Renal pelvis (tissue), 1 donor: ENCODE measurements at regions not wholly inside any gene's neighbourhood (a gene's known extent, or its start where the extent isn't known, plus 50 kb on each side); places are given as distances from the start of the nearest gene placed in this dataset.

ENCODE experiments used
- DNase-seq: peaks from one replicate; pipeline ENCODE4 v3.0.0-alpha.2; 2013

DNA sequence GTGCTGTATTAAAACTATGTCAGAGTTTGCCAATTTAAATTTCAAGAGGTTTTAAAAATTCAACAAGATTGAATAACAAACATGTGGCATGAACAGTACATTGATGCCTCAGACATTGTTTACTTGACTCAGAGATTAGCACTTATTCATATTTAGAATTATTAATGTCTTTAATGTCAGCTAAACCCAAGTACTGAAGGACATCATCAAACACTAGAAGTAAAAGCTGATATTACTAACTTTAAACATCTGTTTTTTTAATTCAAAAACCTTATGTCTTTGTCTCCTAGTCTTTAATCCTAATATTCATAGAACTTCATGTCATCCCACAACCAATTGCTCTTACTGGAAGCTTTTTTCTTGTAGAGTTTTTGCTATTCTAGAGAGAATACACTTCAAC is 406.2 kb upstream of the PCDH7 start:
- DNase-seq: no peak

DNA sequence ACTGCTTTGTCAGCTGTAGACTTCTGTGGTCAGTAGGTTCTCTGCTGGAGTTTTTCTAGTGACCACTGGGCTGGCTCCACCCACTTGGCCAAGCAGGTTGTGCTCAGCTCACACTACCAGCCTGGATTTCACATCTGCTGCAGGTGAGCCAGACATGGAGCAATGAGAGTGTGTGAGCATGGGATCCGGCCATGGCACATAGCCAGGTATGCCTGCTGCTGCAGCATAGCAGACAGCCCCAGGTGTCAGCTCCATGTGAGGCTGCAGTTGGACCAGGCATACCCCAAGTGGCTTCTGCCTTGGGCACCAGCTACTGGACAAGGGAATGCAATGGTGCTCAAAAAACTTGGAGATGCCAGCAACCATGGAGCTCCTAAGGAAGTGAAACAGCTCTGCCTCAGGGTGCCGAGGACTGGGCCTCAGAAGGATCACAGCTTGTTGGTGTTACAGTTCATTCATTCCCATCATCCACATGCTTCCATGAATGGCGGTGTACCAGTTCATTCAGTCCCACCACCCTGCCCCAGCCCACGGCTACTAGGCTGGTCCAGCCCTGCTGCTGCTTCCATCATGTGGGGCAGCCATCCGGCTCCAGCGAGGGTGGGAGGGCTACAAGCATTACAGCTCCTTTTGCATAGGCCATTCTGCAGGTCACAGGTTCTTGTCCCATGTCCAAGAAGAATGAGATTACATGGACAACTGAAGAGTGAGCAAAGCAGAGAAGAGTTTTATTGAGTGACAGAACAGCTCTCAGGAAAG is 389.1 kb upstream of the PCDH7 start:
- DNase-seq: no peak

DNA sequence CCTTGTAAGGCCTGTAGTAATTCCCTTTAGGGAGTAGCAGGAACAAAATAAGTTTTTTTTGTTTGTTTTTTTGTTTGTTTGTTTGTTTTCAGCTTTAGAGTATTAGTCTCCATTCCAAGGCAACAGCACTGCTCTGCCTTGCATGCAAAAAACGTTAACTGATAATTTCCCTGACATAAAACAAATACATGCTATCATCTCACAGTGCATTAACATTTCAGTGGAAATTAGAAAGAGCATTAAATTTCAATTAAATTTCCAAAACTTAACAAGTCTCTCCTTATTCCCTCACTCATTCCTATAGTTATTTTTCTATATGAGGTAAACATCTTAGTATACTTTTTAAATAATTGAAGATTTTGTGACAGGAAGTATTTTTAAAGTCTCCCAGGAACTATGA is 378.4 kb upstream of the PCDH7 start:
- DNase-seq: no peak

DNA sequence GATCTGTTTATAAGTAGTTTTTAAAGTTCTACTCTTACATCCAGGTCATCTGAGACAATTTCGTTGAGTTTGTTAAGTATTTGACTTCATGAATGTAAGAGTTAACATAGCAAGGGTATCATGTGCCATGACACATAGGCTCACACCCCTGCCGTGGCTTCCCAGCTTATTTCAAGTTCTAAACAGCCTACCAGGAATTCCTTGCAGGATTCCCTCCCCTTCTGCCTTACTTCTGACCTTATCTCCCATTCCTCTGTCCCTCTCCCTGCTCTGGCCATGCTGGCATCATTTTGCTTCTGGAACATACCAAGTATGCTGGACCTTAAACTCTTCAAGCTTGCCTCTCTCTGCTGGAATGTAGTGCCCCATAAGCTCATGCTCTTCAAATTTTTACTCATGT is 369.9 kb upstream of the PCDH7 start:
- DNase-seq: no peak

DNA sequence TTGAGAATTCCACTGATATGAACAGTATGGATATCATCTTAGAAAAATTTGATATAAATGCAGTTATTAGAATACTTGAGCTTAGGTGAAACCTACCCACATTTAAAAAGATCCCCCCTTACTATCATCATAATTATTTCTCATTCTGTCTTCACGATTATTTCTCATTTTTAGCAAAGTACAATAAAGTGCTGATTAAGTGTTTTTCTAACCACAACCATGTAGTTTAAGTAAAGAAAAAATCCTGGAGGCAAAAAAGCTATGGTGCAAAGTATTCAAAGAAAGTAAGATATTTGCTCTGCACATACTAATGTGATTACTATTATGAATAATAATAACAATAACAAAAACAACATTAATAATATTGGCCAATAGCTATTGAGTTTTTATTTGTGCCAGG is 365.6 kb upstream of the PCDH7 start:
- DNase-seq: no peak

DNA sequence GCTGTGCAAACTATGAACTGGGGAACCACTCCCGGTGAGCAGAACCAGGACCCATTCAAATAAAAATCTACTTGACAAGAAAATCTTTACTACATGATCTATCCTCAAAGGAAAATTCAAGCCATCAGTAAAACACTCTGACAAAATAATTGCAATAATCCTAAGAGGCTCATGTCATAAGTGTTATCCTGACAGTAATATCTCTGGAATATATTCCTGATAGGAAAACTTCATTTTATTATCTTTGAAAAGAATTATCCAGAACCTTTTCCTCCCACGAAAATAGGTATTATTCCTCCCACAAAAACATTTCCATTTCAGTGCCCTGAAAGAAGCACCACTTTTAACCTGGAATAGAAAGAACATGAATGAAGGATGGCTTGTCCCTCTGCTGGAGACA is 357.7 kb upstream of the PCDH7 start:
- no peak for DNase-seq

DNA sequence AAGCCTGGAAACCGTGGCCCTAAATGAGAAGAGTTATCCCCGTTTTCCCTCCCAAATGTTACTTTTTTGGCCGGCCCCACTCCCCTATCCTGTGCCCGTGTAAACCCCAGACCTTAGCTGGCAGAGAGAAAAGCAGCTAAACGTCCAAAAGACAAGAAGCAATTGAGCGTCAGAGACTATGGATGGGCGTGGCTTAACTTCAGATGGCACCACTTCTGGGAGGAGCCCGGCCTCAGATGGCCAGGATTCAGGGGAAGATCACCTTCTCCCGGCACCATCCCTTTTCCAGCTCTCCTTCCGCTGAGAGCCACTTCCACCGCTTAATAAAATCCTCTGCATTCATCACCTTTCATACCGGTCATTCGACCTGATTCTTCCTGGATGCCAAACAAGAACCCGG is 350.1 kb upstream of the PCDH7 start:
- DNase-seq: no peak

DNA sequence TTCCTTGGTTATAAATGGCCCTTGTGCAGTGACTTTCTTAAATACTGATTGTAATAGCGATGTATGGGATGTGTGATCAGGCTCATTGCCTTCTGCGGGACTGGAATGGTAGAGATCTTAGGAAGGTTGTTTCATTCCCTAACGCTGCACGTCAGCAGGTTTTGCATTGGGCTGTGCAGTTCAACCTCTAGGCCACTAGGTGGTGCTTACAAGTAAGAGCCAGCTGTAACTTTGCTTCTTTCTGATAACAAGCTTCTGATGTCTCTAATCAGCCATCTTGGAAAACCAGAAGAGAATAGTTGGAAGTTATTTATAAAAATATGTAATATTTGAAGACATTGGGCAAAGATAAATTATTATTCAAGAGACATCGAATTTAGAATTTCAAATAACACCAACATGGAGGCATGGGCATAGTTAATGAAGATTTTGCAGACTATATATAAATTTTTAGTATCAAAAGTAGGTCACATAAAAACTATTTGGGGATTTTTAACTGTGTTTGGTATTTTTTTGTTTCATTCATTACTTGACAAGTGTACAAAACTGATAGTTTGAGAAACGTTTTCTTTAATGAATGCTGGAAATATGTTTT is 339.7 kb upstream of the PCDH7 start:
- peak; percentile 1 for DNase-seq

DNA sequence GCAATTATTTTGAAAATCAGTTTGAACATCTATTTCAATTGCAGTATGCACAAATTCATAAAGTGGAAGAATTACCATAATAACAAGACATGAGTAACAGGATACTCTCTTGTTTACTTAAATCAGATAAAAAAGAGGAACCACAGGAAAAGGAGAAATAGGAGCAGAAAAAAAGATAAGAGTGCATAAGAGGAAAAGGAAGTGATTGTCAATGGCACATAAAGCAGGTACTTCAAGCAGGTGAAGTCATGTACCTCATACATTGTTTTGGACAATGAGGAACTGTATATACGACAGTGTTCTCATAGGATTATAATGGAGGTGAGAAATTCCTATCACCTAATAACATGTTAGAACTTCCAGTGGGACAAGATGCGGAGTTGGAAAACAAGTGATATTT is 334.5 kb upstream of the PCDH7 start:
- no peak for DNase-seq

DNA sequence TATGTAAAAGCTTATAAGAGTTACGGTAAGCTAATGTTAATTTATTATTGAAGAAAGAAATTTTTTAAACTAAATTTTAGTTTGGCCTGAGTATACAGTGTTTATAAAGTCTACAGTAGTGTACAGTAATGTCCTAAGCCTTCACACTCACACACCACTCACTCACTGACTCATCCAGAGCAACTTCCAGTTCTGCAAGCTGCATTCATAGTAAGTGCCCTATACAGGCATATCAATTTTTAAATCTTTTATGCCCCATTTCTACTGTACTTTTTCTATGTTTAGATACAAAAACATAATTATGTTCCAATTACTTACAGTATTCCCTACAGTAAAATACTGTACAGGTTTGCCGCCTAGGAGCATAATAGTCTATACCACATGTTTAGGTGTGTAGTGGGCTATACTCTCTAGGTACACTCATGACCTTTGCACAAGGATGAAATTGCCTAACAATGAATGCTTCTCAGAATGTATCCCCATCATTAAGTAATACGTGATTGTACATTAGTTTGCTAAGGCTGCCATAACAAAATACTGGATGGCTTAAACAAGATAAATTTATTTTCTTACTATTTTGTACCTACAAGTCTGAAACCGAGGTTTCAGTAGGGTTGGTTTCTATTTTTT is 333.8 kb upstream of the PCDH7 start:
- DNase-seq: no peak

DNA sequence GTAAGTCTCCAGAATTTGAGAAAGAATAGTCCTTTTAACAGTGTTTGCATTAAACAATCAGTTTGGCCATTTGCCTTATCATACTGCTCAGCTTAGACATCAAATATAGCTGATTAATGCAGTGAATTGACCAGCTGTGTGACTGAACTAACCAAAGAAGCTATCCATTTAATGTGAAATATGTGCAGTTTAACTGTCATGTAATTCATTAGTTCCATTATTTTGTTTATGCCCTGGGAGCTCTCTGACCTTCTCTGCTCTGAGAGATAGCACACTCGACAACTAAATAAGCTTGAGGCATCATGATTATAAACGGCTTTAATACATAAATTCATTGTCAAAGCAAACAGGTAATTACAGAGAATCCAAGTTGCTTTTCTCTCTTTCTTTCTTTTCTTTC is 324.3 kb upstream of the PCDH7 start:
- no peak for DNase-seq

DNA sequence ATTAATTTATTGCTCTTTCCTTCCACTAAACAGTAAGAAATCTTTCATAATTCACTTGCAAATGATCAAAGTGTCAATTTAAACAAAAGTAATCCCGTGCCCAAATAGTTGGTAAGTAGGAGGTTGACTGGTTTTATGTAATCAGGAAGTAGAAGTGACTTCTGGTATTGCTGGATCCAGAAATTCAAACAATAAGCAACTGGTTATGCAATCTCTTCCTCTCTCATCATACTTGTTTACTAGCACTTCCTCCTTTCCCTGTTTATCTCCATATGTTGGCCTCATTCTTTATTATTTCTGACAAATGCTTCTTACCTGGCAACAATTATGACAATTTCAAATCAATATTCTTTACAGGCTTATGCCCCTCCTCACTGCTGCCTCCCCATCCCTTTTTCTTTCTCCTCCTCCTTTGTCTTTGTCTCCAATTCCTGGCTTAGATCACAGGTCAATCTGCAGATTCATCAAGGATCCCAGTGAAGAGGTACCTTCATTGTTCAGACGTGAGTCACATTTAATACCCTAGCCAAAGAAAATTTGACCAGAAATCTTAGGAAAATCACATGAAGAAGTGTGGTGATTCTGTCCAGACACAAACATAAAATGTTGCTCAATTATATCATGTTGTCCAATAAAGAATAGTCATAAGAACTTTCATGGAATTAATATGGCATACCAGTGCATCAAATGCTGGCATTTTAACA is 323.2 kb upstream of the PCDH7 start:
- no peak for DNase-seq

DNA sequence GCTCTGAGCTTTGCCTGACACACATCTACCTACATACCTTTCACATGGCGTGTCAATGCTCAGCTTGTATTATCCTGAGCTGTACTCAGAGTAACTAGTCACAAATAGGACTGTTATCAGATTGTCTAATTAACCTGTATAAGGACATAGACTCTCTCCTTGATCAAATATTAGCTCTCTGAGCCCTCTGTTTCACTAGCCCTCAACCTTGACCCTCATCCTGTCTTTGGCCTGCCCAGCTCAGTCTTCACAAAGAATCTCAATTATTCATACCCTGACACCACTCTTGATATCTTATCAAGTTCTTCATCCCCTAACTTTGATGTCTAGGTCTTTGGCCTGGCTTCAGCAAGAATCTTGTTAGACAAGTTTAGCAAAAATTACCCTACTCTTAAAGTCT is 320.7 kb upstream of the PCDH7 start:
- DNase-seq: no peak

DNA sequence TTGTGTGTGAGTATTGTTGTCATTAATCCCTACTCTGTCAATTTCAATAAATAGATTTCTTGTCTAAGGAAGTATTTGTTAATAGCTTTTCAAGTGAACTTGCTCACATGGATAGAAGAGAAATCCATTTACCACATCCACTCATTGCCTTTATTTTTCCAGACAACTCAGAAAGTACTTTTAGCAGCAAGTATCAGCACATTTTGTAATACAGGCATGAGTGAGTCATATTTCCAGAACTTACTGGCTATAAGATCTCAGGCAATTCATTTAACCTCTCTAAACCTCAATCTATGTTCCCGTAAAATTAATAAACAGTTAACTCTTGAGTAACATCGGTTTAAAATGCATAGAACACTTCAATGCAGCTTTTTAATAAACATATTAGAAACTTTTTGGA is 317.9 kb upstream of the PCDH7 start:
- no peak for DNase-seq

DNA sequence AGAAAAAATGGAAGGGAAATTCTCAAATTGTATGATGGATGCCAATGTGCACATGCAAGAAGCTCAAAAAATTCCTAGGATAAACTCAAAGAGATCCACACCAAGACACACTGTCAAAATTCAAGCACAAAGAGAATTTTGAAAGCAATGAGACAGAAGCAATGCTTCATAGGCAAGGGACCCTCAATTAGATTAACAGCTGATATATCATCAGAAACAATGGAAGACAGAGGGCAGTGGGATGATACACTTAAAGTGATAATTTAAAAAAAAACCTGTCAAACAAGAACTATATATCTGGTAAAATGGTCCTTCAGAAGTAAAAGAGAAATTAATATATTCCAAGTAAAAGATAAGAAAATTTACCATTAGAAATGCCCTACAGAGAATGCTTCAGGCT is 306.3 kb upstream of the PCDH7 start:
- no peak for DNase-seq

DNA sequence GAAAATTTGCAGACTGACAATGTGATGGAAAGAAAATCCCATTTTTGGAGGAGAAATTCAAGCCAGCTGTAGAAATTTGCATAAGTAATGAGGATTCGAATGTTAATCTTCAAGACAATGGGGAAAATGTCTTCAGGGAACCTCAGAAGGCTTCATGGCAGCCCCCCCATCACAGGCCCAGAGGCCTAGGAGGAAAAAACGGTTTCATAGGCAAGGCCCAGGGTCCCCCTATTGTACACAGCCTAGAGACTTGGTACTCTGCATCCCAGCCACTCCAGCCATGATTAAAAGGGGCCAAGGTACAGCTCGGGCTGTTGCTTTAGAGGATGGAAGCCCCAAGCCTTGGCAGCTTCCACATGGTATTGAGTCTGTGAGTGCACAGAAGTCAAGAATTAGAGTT is 303.6 kb upstream of the PCDH7 start:
- no peak for DNase-seq

DNA sequence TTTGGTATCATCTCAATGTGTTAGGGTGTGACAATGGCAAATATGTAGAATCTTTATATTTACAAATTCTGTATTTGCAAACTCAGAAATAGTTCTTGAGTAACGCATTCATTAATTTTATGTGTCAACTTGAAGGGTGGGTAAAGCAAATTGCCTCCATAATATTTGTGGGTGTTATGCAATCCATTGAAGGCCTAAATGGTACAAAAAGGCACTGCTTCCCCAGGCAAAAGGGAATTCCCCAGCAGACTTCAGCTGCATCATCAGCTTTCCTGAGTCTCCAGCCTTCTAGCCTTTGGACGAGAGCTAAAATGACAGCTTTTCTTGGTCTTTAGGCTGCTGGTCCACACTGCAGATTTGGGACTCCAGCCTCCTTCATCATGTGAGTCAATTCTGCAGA is 292.2 kb upstream of the PCDH7 start:
- DNase-seq: no peak

DNA sequence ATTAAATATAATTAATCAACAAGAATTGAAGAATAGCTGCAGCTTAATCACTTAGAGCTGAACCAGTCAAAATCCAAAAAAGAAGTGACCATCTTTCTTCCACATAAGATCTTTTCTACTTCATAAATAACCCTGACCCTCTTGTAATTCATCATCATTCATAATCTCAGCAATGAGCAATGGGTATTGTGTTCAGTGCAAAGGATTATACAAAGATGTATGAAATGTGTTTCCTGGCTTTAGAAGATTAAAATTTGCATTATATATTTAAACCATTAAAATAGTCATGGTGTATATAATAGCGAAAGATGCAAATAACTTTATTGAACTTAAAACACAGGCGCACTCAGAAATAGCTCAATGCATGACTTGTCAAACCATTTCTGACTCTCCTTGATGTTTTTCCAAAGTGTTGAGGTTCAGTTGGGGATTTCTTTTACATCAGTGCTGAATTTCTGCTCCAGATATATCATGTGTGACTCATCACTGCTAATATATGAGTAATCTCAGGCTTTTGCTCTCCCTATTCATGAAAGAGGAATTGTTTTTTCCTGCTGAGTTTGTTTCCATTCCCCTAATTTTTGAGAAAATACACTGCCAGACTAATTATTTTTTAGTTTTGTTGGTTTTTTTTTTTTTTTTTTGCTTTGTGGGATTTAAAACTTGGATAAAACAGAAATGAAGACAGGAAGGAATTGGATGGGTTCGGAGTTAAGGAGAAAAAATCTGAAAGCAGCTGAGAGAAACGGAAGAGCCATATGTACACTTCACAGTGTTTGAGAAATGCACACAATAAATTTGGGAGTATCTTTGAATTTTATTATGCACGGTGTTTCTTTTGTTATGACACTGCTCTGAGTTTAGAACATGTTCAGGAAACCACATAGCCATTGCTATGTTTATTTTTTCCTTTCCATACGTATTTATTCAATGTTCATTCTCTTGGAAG is 290.1 kb upstream of the PCDH7 start:
- DNase-seq: no peak

DNA sequence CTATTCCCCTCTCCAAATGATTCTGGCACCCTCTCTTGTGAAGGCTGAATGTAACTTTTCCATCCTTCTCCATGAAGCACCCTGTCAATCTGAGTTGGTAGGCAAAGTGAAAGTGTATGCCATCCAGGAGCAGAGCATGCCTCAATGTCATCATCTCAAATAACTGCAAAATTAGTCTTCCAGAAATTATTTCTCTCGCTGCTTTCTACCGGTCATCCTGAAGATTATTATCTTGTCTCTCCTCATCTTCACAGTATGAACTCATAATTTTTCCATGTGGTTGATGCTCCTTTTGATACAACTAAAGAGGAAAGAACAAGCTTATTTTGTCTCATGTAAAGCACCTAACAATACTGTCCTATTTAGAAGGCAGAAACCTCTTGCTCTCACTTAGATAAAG is 285.5 kb upstream of the PCDH7 start:
- DNase-seq: no peak

DNA sequence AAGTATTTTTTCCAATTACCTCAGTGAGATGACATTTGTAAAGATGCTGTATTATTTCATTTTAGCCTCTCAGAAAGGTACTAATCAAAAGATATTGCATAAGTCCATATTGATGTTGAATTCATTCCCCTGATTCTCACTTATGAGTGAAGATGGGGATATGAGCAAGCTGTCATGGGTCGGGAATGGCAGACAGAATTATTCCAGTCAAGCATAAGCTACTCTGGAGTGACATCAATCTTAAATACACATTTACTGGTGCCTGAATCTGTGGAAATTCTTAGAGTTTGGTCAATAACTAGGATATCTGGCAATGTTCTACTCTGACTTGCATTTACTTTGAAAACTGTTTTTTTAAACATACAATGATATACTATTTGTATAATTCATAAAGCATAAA is 283.8 kb upstream of the PCDH7 start:
- no peak for DNase-seq

DNA sequence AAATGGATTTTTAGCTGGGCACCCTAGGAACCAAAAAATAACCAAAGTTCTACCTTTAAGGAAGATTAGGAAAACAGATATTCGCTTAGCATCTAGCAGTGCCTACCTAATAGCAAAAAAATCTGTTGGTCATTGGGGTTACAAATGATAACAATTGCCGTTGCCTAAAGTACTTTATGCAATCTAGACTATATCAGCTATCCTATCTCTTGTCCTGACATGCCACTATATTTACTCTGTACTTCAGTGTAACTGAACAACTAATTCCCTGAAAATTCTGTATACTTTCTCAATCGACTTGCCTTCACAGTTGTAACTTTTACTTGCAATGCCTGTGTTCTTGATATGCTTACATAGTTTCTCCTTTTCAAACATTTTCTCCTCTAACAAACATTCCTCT is 282.9 kb upstream of the PCDH7 start:
- DNase-seq: no peak

DNA sequence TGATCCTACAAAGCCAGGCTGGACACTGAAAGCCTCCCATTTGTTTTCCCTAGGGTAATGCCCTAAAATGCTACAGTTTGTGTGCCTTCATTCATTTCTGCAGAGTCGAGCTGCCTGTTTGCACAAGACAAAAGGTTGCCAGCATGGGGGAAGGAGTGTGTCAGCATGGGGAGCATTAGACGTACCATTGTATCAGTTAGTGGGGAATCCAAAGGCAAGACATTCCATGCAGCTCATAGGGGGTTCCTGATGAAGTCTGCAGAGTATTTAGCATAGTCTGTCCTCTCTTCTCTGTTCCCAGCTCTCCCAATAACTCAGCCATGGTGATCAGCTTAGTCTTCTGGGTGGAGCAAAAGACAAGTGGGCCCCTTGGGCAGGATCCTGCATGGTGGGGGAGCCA is 276.9 kb upstream of the PCDH7 start:
- no peak for DNase-seq
